AG10803 (cell line): ENCODE measurements at regions not wholly inside any gene's neighbourhood (a gene's known extent, or its start where the extent isn't known, plus 50 kb on each side); places are given as distances from the start of the nearest gene placed in this dataset.

ENCODE experiments used
- DNase-seq: peaks from one replicate; pipeline ENCODE4 v3.0.0; 2010; ENCODE audit warnings: low read depth
- H3K4me3 ChIP-seq: 2 replicates; pipeline ENCODE4 v1.5.1; 2011; ENCODE audit warnings: mild to moderate bottlenecking, low read length, control low read depth
- TF ChIP-seq, protein P1 (sequence below): conservative IDR thresholded peaks from 2 replicates; pipeline ENCODE4 v1.5.1; 2011; ENCODE audit warnings: mild to moderate bottlenecking, low read length, control low read depth, inconsistent platforms

DNA sequence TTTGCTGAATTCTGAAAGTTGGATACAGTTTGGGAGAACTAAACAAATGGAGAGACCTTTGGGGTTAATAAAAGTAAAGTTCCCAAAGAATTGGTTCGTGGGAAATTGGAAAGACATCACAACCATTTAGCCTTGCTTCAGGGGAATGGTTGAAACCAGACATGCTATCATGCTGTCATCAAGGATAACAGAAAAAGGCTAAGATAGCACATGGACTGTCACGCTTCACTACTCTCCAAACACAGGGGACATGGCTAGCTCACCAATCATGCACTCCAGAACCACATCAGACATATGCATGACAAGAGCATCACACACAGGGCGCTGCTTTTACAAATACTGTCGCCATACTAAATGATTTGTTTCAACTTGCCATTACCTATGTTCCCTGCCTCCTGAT is 671.7 kb upstream of the ROBO1 start:
- DNase-seq = no peak
- TF ChIP-seq, protein P1, sequence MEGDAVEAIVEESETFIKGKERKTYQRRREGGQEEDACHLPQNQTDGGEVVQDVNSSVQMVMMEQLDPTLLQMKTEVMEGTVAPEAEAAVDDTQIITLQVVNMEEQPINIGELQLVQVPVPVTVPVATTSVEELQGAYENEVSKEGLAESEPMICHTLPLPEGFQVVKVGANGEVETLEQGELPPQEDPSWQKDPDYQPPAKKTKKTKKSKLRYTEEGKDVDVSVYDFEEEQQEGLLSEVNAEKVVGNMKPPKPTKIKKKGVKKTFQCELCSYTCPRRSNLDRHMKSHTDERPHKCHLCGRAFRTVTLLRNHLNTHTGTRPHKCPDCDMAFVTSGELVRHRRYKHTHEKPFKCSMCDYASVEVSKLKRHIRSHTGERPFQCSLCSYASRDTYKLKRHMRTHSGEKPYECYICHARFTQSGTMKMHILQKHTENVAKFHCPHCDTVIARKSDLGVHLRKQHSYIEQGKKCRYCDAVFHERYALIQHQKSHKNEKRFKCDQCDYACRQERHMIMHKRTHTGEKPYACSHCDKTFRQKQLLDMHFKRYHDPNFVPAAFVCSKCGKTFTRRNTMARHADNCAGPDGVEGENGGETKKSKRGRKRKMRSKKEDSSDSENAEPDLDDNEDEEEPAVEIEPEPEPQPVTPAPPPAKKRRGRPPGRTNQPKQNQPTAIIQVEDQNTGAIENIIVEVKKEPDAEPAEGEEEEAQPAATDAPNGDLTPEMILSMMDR = no peak
- H3K4me3 ChIP-seq = no peak overlapping the region

DNA sequence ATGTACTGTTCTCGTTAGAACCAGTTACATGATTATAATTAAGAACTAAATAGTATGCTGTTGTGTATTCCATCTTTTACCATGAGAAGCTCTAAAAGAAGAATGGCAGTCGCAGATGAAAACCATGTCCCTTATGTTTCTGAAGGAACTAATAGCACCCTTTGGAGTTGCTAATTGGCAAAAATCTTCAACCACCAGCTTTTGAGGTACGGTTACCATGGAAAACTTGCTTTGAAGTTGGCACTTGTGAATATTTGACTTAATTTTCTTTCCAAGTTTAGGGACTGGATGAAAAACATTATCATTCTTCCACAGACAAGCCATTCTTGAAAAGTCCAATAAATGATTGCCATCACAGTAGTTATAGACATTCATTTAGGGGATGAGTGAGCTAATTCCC is 666.6 kb upstream of the ROBO1 start:
- H3K4me3 ChIP-seq = no peak overlapping the region
- DNase-seq = no peak
- TF ChIP-seq, protein P1 = no peak

GRCh38 chr3:80424951-80425350 is 657.2 kb upstream of the ROBO1 start:
- H3K4me3 ChIP-seq = no peak overlapping the region
- TF ChIP-seq, protein P1 = no peak
- no peak for DNase-seq

- no peak for DNase-seq
- TF ChIP-seq, protein P1 = no peak
- H3K4me3 ChIP-seq = no peak overlapping the region
Measured at GRCh38 chr3:80408030-80408721, 640.4 kb upstream of the ROBO1 start.

GRCh38 chr3:80405618-80406017 is 637.8 kb upstream of the ROBO1 start:
- TF ChIP-seq, protein P1 = no peak
- H3K4me3 ChIP-seq = no peak overlapping the region
- DNase-seq = no peak

- TF ChIP-seq, protein P1 = no peak
- H3K4me3 ChIP-seq = no peak overlapping the region
Measured at GRCh38 chr3:80395023-80395422, 627.2 kb upstream of the ROBO1 start.

DNA sequence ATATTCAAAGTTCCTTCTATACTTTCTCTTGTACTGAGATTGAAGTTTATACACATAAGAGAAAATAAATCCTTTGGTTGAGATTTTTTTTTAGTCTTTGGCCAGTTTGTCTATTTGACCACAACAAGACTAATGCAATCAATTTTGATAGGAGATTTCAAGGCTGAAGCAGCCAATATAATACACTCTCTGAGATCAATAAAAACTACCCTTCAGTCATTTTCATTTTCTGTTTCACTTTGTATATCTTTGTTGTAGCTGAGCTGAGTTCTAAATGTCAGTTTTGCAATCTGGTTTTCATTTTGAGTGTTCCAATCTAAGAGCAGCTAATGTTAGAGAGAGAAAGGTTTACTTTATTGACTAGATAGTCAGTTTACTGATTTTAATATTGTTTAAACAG is 623.8 kb upstream of the ROBO1 start:
- TF ChIP-seq, protein P1 = no peak
- H3K4me3 ChIP-seq = no peak overlapping the region

More at GRCh38 chr3:80395023-80395422, 627.2 kb upstream of the ROBO1 start:
- no peak for DNase-seq

More for the DNA sequence above, 623.8 kb upstream of the ROBO1 start:
- no peak for DNase-seq
